ENCODE measurements at regions not wholly inside any gene's neighbourhood (a gene's known extent, or its start where the extent isn't known, plus 50 kb on each side); places are given as distances from the start of the nearest gene placed in this dataset.

DNA sequence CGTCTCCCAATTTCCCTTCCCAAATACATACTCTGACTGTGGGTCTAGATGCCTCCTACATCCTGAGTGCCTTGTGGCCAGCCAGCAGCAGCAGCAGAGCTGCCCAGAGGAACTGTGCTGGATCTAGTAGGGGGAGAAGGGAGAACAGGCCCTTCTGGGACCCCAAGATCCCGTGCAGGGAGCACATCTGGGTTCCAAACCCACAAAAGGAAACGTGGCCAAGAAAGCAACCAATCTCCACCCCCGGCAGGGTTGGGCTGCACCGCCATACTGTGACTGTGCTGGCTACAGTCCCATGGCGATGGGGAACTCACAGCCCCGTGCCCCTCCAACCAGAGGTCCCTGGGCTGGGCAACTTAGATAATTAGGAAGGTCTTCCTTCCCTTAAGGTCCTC is 86.3 kb downstream of the PPCDC start:
- Mint-ChIP-seq H3K27ac (no peak overlapping the region), H3K27me3 (ENCODE audit: low read depth) (peaks cover 3% of the 10 kb centered on the region; the same call in 1 of the 2 replicates), H3K36me3 (0 out of 2 replicates have a peak, but pooled peaks cover 3% of the 10 kb centered on the region), H3K4me3 (no peak overlapping the region), H3K9me3 (peaks cover 9% of the 10 kb centered on the region), H3K4me1 (no peaks in the 10 kb centered on the region)
- CTCF ChIA-PET: no interaction called here
- TF ChIP-seq GABPB1 (CRISPR knock-in tag; IDR thresholded peaks at IDR 0.05) (no peak), ETV6 (CRISPR knock-in tag; IDR thresholded peaks at IDR 0.05) (no peak), STAT6 (CRISPR knock-in tag; conservative IDR thresholded peaks at IDR 0.05; ENCODE audit: low read depth) (no peak), ATF3 (CRISPR knock-in tag; conservative IDR thresholded peaks at IDR 0.05) (no peak), ESRRA (CRISPR knock-in tag; IDR thresholded peaks at IDR 0.05; ENCODE audit: borderline replicate concordance) (no peak), NR2C2 (CRISPR knock-in tag; IDR thresholded peaks at IDR 0.05) (no peak), RELA (CRISPR knock-in tag; IDR thresholded peaks at IDR 0.05; ENCODE audit: borderline replicate concordance) (no peak), SOX15 (CRISPR knock-in tag; IDR thresholded peaks at IDR 0.05) (no peak), ARID4B (CRISPR knock-in tag; IDR thresholded peaks at IDR 0.05; ENCODE audit: borderline replicate concordance) (no peak), RORB (CRISPR knock-in tag; IDR thresholded peaks at IDR 0.05) (no peak), NFATC4 (CRISPR knock-in tag; IDR thresholded peaks at IDR 0.05) (no peak), ZNF671 (CRISPR knock-in tag; IDR thresholded peaks at IDR 0.05) (no peak), TEAD1 (CRISPR knock-in tag; IDR thresholded peaks at IDR 0.05) (no peak), ZNF396 (CRISPR knock-in tag; IDR thresholded peaks at IDR 0.05; ENCODE audit: borderline replicate concordance) (no peak)
- TF ChIP-seq, protein P1, sequence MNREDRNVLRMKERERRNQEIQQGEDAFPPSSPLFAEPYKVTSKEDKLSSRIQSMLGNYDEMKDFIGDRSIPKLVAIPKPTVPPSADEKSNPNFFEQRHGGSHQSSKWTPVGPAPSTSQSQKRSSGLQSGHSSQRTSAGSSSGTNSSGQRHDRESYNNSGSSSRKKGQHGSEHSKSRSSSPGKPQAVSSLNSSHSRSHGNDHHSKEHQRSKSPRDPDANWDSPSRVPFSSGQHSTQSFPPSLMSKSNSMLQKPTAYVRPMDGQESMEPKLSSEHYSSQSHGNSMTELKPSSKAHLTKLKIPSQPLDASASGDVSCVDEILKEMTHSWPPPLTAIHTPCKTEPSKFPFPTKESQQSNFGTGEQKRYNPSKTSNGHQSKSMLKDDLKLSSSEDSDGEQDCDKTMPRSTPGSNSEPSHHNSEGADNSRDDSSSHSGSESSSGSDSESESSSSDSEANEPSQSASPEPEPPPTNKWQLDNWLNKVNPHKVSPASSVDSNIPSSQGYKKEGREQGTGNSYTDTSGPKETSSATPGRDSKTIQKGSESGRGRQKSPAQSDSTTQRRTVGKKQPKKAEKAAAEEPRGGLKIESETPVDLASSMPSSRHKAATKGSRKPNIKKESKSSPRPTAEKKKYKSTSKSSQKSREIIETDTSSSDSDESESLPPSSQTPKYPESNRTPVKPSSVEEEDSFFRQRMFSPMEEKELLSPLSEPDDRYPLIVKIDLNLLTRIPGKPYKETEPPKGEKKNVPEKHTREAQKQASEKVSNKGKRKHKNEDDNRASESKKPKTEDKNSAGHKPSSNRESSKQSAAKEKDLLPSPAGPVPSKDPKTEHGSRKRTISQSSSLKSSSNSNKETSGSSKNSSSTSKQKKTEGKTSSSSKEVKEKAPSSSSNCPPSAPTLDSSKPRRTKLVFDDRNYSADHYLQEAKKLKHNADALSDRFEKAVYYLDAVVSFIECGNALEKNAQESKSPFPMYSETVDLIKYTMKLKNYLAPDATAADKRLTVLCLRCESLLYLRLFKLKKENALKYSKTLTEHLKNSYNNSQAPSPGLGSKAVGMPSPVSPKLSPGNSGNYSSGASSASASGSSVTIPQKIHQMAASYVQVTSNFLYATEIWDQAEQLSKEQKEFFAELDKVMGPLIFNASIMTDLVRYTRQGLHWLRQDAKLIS (CRISPR knock-in tag; IDR thresholded peaks at IDR 0.05; ENCODE audit: borderline replicate concordance): no peak
- TF ChIP-seq, protein P2, sequence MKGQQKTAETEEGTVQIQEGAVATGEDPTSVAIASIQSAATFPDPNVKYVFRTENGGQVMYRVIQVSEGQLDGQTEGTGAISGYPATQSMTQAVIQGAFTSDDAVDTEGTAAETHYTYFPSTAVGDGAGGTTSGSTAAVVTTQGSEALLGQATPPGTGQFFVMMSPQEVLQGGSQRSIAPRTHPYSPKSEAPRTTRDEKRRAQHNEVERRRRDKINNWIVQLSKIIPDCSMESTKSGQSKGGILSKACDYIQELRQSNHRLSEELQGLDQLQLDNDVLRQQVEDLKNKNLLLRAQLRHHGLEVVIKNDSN (CRISPR knock-in tag; IDR thresholded peaks at IDR 0.05): no peak
- TF ChIP-seq, protein P3, sequence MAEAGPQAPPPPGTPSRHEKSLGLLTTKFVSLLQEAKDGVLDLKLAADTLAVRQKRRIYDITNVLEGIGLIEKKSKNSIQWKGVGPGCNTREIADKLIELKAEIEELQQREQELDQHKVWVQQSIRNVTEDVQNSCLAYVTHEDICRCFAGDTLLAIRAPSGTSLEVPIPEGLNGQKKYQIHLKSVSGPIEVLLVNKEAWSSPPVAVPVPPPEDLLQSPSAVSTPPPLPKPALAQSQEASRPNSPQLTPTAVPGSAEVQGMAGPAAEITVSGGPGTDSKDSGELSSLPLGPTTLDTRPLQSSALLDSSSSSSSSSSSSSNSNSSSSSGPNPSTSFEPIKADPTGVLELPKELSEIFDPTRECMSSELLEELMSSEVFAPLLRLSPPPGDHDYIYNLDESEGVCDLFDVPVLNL (CRISPR knock-in tag; IDR thresholded peaks at IDR 0.05; ENCODE audit: borderline replicate concordance, low read depth): no peak
- TF ChIP-seq, protein P4, sequence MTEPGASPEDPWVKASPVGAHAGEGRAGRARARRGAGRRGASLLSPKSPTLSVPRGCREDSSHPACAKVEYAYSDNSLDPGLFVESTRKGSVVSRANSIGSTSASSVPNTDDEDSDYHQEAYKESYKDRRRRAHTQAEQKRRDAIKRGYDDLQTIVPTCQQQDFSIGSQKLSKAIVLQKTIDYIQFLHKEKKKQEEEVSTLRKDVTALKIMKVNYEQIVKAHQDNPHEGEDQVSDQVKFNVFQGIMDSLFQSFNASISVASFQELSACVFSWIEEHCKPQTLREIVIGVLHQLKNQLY (CRISPR knock-in tag; IDR thresholded peaks at IDR 0.05): no peak
- no peak for ATAC-seq
- POLR2A ChIA-PET: no interaction called here
- no peak for DNase-seq (ENCODE audit: low spot score)
